Nucleus accumbens (tissue), 56 donors: ENCODE measurements at regions not wholly inside any gene's neighbourhood (a gene's known extent, or its start where the extent isn't known, plus 50 kb on each side); places are given as distances from the start of the nearest gene placed in this dataset.

Experiments used
- DNase-seq, 56 donors: peaks; one replicate each; lab custom pipeline; 2025; lab: John Stamatoyannopoulos, UW

GRCh38 chr6:16078064-16078463, 50.8 kb upstream of the MYLIP start:
- no peak for DNase-seq

- no peak for DNase-seq
Measured at GRCh38 chr6:16069671-16070070, 59.2 kb upstream of the MYLIP start.

DNA sequence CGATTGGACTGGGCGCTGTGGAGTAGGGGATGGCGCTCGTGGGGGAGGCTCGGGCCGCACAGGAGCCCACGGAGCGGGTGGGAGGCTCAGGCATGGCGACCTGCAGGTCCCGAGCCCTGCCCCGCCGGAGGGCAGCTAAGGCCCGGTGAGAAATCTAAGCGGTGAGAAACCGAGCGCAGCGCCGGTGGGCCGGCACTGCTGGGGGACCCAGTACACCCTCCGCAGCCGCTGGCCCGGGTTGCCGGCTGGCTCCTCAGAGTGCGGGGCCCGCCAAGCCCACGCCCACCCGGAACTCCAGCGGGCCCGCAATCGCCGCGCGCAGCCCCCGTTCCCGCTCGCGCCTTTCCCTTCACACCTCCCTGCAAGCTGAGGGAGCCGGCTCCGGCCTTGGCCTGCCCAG, 59.7 kb upstream of the MYLIP start:
- no peak for DNase-seq

GRCh38 chr6:16067568-16067967, 61.3 kb upstream of the MYLIP start:
- no peak for DNase-seq

DNA sequence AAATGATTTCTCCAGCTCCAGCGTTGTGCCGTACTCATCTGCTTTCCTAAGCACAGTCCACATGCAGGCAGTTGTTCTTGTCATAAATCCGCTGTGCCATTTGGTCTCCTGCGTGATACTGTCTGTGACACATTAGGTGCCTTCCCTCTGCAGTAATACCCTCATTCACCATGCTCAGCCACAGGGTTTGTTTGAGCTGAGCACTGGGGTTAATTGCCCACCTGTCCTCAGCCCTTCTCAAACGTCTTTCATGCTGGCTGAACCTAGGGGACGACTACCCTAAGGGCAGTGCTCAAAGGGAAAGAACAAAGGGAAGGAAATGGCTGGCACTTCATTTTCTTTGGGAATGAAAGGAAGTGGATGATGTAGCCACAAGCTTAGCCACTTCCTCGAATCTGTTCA, 64.2 kb upstream of the MYLIP start:
- no peak for DNase-seq

GRCh38 chr6:16063580-16063979, 65.3 kb upstream of the MYLIP start:
- no peak for DNase-seq

DNA sequence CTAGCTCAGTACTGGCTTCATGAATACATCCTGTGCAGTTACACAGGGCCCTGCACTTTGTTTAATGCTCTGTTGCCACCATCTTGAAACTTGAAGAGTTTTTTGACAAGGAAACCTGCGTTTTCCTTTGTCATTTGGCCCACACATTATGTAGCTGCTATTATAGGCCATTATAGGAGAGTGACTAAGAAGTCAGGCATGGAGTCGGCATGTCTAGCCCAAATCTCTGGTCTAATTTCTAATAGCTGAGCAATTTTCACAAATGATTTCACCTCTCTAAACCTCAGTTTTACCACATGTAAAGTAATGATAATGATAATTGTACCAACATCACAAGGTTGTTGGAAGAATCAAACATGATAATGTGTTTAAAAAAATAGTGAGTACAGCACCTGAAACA, 67.1 kb upstream of the MYLIP start:
- DNase-seq: no peak

DNA sequence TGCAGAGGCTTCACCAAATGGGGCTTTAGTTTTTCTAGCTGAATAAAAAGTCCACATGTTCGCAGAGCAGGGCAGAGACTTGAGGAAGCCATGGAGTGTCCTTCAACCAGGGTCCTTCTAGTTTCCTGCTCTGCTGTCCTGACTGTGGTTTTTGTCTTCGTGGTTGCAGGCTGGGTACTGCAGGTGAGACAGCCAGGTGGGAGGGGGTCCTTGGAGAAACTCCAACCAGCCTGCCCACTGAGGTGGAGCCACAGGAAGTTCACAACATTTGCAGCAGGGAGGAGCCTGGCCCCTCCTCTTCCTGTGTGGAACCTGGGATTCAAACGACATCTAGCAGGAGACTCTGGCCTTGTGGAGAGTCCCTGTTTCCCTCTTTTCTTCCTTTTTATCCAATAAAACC, 68.8 kb upstream of the MYLIP start:
- DNase-seq: no peak

DNA sequence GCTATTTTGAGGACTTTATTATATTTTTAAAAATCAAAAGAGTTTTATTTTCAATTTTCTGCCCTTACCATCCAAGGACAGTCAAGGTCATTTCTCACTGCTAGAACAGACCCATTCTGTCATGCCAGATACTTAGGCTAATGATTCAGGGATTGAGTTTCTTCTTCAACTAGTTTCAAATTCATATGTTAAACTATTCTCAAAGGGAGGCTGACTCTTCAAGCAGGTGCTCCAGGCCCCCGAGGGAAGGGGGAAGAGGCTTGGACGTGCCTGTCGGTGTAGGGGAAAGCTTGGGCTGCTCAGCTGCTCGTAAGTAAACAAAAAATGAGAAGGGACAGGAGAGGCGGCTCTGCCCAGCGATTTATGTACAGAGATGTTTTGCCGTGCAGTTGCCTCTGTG, 69.4 kb upstream of the MYLIP start:
- DNase-seq: no peak

DNA sequence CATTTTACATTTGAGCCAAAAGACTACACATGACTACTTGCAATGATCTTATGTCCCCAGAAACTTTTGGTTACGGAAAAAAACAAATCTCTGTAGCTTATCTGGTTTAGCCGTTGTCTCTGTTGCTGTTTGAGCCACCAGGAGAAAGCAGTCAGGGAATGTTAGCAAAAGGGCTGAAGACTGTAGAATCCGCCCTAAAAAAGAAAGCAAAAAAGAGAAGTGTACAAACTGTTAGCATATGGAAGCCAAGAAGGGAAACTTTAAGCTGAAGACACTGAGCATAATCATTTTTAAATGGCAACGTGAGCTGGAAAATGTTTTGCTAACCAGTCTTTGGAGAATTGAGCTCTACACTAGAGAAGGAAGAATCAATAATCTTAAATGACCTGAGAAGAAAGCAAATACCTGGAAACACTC, 69.9 kb upstream of the MYLIP start:
- no peak for DNase-seq

GRCh38 chr6:16058201-16058928, 70.5 kb upstream of the MYLIP start:
- DNase-seq: peak in 2 of 56 donors; percentile 2 to 3

DNA sequence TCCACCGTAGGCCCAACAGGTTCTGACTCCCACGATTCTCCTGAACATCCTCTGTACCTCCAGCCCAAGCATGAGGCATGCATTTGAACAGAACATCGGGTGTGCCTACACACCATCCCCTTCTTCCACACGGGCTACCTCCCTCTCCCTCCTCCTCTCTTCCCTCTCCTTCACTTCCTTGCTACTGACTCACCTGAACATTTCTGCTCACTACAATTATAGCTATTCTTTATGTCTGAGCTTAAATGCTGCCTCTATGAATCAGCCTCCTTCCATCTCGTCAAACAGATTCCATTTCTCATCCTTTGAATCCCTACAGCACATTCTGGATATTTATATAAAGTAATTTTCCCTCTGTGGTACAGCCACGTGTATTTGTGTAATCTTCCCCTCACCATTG, 71.4 kb upstream of the MYLIP start:
- DNase-seq: peak in 5 of 56 donors; percentile 1 to 42 (median 4)

DNA sequence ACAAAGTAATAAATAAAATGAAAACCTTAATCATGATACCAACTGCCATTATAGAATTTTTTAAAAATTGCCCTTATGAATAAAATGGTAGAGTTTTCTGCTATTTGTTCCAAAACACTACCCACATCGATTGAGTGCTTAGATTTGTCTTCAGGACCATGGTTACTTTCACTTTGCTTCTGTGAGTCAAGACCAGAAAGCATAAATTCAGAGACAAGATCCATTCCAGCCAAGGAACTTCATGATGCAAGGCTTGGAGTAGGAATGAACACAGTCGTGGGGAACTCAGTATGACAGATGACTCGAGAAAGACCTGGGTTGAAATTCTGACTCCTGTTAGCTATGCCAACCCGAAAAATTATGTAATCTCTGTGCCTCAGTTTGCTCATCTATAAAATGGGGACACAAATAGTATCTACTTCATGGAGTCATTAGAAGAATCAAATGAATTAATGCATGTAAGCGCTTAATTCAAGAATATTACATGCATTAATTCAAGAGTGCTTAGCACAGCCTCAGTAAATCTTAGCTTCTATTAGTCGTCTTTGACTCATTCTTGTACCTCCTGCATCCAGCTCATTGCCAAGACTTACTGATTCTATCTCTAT, 72.5 kb upstream of the MYLIP start:
- DNase-seq: no peak

- no peak for DNase-seq
Measured at GRCh38 chr6:16055852-16056251, 73.0 kb upstream of the MYLIP start.

DNA sequence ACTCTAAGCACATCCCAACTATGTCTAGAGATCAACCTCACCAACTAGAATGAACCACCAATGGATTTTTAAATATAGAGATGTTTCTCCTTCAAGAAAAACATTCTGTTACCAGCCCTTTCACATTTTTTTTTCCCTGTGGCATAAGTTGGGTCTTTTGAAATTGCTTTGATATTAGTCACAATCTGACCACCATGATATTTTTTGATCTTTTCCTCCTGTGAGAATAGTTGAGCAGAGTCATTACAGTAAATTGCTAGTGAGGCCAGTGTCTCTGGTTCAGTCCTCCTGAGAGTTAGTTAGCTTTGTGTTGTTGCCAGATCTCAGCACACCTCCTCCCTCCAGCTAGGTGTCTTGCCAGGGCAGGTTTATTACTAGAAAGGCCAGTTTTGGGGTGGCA, 79.7 kb upstream of the MYLIP start:
- no peak for DNase-seq

GRCh38 chr6:16048221-16048620, 80.7 kb upstream of the MYLIP start:
- DNase-seq: no peak

DNA sequence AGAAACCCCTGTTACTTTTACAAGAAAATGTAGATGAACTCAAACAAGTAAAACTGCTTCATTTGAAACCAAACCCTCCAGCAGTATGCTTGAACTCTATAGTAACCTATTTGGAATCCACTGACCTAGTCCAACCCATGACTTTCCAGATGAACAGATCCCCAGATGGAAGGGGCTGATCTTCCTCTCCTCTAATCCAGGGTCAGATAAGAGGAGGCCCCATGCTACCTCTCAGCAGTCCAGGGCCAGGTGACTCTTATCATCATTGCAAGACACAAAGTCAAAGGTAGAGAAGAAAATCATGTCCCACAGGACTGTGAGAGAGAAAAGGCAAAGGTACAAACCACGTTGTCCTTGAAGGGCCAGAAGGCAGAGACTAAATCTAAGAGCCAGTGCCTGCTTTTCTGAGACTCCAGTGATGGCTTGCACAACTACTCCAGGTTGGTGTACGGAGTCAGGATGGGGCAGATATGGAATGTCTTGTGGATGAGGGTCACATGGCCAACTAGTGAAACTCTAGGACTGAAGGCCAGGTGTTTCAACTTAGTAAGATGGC, 81.4 kb upstream of the MYLIP start:
- no peak for DNase-seq

DNA sequence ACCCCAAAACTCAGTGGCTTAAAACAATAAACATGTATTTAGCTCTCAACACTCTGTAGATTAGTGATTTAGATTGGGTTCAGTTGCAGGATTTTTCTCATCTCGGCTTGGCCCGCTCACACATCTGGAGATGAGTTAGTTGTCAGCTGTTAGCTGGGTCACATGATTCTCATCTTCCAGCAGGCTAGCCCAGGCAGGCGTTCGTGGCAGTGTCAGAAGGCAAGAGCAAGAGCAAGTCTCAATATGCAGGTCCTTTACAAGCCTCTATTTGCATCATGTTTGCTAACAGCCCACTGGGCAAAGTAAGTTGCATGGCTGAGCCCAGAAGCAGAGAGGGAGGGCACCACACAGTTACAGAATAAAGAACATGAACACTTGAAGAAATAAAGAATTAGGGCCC, 83.6 kb upstream of the MYLIP start:
- peak in 1 of 56 donors; percentile 14 for DNase-seq

- DNase-seq: no peak
Measured at GRCh38 chr6:16044211-16044643, 84.7 kb upstream of the MYLIP start.

DNA sequence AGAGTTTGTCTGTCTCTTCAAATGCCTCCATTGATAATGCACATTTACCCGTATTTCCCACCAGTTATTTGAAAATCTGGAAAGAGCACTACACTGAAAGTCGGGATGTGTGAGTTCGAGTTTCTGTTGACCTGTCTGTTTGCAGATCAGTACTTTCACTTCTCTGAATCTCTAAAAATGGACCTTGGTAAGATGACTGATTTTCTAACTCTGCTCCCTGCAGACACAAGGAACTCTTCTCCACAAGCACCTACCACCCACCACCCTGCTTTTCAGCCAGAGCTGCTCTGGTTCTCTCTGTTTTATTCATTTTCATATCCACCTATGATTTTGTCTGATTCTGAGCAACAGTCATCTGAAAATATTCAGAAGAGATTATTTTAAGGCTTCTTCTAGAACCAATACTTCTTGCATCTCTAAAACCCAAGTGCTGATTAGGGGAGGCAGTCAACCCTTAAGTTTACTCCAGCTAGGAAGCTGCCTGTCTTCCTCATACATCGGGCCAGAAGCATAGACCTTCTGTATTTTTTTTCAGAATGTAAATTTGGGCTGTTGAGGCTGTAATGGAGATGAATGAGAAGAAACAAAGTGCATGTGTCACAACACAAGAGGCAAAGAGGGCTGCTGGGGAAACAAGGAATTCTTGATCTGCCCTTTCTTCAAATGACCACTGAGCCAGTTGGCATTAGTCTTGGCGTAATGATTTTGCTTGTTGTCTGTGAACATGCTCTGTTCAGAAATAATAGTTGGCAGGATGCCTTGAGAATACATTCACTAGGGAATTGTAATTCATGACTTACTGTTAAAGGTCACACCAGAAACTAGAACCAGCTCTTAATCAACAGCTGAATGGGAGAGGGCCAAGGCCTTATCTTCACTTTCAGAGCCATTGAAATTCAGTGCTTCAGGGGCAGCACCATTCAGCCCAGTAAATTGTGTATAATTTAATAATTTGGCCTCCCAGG, 85.4 kb upstream of the MYLIP start:
- DNase-seq: peak in 3 of 56 donors; percentile 1 to 16 (median 12)

DNA sequence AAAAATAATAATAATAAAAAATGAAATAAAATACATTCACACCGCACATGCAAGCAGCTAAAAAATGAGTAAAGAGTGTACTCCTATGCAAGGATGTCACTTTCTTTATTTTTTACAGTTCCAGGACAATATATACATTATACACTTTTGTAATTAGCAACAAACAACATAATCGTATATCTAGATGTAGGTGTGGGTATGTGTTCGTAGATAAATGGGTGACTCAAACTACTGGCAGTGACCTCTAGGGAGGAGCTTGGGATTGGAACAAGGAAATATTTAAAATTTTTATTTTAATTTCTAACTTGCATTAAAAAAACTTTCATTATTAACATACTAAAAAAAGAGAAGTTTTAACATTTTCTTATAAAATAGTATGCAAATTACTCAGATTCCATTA, 86.1 kb upstream of the MYLIP start:
- no peak for DNase-seq
